Caco-2 (cell line): ENCODE measurements at regions not wholly inside any gene's neighbourhood (a gene's known extent, or its start where the extent isn't known, plus 50 kb on each side); places are given as distances from the start of the nearest gene placed in this dataset.
"Not testable (repeated sequence)": the region's sequence is repeated elsewhere in the genome, so short reads cannot be mapped to it uniquely, and the experiment has no call there.

Experiments used
- BruUV-seq: library from RNA; stranded (reverse); fragments of 400-500 nt; replicated peaks from 2 replicates; lab custom pipeline; 2021; lab: Mats Ljungman, UMichigan
- CTCF ChIA-PET: fragments of 300-600 bp; sonication (Branson Sonifier 250); formaldehyde crosslinking; loops from one replicate; lab custom pipeline; 2022; ENCODE audit warnings: antibody characterized with exemption; lab: Charles Lee
- POLR2A ChIA-PET: fragments of 300-600 bp; sonication (Branson Sonifier 250); formaldehyde crosslinking; loops from one replicate; lab custom pipeline; 2022; ENCODE audit warnings: antibody characterized with exemption; lab: Charles Lee
- DNase-seq, 2 experiments: peaks; one replicate each; pipeline versions ENCODE4 v3.0.0 to v3.0.0-alpha.2; 2020 to 2022
- H3K27me3 ChIP-seq: replicated peaks from 2 replicates; pipeline ENCODE4 v1.6.0; 2011; ENCODE audit warnings: low read length; ENCODE audit not compliant: control insufficient read depth, insufficient read depth
- H3K36me3 ChIP-seq: 2 replicates; pipeline ENCODE4 v1.5.1; 2011; ENCODE audit warnings: low read length; ENCODE audit not compliant: control insufficient read depth, insufficient read depth
- H3K4me1 ChIP-seq: fragments of 250-450 bp; sonication (Bioruptor Pico); 2 replicates; pipeline ENCODE4 v1.5.1; 2020; ENCODE audit warnings: mild to moderate bottlenecking
- H3K4me3 ChIP-seq: 2 replicates; pipeline ENCODE4 v1.5.1; 2011; ENCODE audit warnings: low read depth, mild to moderate bottlenecking, control low read depth, low read length
- H3K9me3 ChIP-seq: fragments of 250-450 bp; sonication (Bioruptor Pico); 2 replicates; pipeline ENCODE4 v1.5.1; 2020; ENCODE audit warnings: mild to moderate bottlenecking, moderate library complexity
- H3K27ac Mint-ChIP-seq: one replicate; pipeline ENCODE4 v1.8.0; 2022; ENCODE audit warnings: mixed read lengths; ENCODE audit not compliant: unreplicated experiment
- H3K27me3 Mint-ChIP-seq: one replicate; pipeline ENCODE4 v1.8.0; 2022; ENCODE audit warnings: mixed read lengths; ENCODE audit not compliant: insufficient read depth, unreplicated experiment
- H3K36me3 Mint-ChIP-seq: one replicate; pipeline ENCODE4 v1.8.0; 2022; ENCODE audit warnings: mild to moderate bottlenecking, mixed read lengths; ENCODE audit not compliant: insufficient read depth, unreplicated experiment
- H3K4me1 Mint-ChIP-seq: one replicate; pipeline ENCODE4 v1.8.0; 2022; ENCODE audit warnings: low read depth, mixed read lengths; ENCODE audit not compliant: unreplicated experiment
- H3K4me3 Mint-ChIP-seq: one replicate; pipeline ENCODE4 v1.8.0; 2022; ENCODE audit warnings: mild to moderate bottlenecking, moderate library complexity, mixed read lengths; ENCODE audit not compliant: unreplicated experiment
- H3K9me3 Mint-ChIP-seq: one replicate; pipeline ENCODE4 v1.8.0; 2022; ENCODE audit warnings: mixed read lengths; ENCODE audit not compliant: unreplicated experiment
- intact Hi-C: fragments of 100-400 bp; cut with micrococcal nuclease; formaldehyde crosslinking; loops from one replicate; pipeline ENCODE4 v1.10.0; 2022; ENCODE audit not compliant: unreplicated experiment
- TF ChIP-seq, protein P1 (sequence below), 2 experiments: fragments of 200-600 bp in 1 of 2; IDR thresholded peaks; 1 replicate in 1 of 2; 2 replicates in 1 of 2; pipeline versions ENCODE4 v1.5.1 to v1.8.0; 2011 to 2022; ENCODE audit warnings: antibody characterized with exemption in 1 of 2, control low read depth in 1 of 2, inconsistent platforms in 1 of 2, low read depth in 1 of 2, low read length in 1 of 2, mild to moderate bottlenecking in 1 of 2, moderate library complexity in 1 of 2; ENCODE audit not compliant: insufficient read depth in 1 of 2, severe bottlenecking in 1 of 2, unreplicated experiment in 1 of 2

DNA sequence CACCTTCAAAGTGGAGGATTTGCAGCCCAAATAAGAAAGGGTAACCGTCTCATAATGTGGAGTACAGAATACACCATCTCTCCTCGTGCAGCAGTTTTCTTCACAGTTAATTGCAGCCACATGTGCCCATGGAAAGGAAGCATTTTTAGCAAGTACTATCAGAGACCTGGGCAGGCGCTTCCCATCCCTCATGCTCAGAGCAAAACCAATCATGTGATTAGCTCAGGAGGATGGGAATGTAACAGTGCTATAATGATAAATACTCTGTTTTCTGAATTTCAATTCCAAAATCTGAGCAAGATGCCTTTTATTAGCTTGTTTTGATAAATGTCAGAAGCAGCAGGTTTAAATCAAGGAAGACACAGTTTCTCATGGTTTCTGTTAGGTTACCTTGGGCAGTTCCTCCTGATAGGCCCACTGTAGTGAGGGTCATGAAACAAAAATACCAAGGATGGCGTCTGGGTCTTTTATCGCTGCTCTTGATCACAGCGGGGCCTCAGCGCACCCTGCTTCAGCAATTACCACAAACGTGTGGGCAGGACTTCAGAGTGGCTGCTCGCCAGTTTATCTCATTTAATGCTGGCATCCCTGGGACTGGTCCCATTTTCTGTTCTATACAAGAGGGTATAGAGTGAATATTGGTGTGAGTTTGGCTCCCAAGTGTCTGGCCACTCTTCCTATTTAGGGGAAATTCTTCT, 92.6 kb upstream of the VGLL4 start:
- no peak for DNase-seq
- Mint-ChIP-seq H3K4me1 (peaks cover 8% of the 10 kb centered on the region), H3K4me3 (no peak overlapping the region), H3K36me3 (no peaks in the 10 kb centered on the region), H3K27me3 (no peaks in the 10 kb centered on the region), H3K9me3 (no peaks in the 10 kb centered on the region), H3K27ac (no peak overlapping the region)
- H3K27me3 ChIP-seq = no peaks in the 10 kb centered on the region
- ChIA-PET CTCF (no interaction called here), POLR2A (no interaction called here)
- no TSS peak for BruUV-seq
- intact Hi-C loops = loop anchor here (5.0 kb wide), 1 partner anchor 36 kb away; no protein-coding TSS in a partner anchor
- no peak overlapping the region for H3K4me3 ChIP-seq
- H3K9me3 ChIP-seq = no peaks in the 10 kb centered on the region
- TF ChIP-seq, protein P1, sequence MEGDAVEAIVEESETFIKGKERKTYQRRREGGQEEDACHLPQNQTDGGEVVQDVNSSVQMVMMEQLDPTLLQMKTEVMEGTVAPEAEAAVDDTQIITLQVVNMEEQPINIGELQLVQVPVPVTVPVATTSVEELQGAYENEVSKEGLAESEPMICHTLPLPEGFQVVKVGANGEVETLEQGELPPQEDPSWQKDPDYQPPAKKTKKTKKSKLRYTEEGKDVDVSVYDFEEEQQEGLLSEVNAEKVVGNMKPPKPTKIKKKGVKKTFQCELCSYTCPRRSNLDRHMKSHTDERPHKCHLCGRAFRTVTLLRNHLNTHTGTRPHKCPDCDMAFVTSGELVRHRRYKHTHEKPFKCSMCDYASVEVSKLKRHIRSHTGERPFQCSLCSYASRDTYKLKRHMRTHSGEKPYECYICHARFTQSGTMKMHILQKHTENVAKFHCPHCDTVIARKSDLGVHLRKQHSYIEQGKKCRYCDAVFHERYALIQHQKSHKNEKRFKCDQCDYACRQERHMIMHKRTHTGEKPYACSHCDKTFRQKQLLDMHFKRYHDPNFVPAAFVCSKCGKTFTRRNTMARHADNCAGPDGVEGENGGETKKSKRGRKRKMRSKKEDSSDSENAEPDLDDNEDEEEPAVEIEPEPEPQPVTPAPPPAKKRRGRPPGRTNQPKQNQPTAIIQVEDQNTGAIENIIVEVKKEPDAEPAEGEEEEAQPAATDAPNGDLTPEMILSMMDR (IDR thresholded peaks at IDR 0.05; ENCODE audit: insufficient read depth in 1 of 2, low read depth in 1 of 2, low read length in 1 of 2, severe bottlenecking in 1 of 2, unreplicated experiment in 1 of 2) = no peak
- no peaks in the 10 kb centered on the region for H3K36me3 ChIP-seq
- H3K4me1 ChIP-seq = no peaks in the 10 kb centered on the region

GRCh38 chr3:11735638-11736037, 91.9 kb upstream of the VGLL4 start:
- ChIA-PET POLR2A (no interaction called here), CTCF (no interaction called here)
- Mint-ChIP-seq H3K4me3 (no peak overlapping the region), H3K4me1 (peaks cover 8% of the 10 kb centered on the region), H3K27me3 (no peaks in the 10 kb centered on the region), H3K9me3 (no peaks in the 10 kb centered on the region), H3K36me3 (no peaks in the 10 kb centered on the region), H3K27ac (no peak overlapping the region)
- DNase-seq = no peak
- BruUV-seq = no TSS peak
- H3K4me1 ChIP-seq = no peaks in the 10 kb centered on the region
- H3K36me3 ChIP-seq = no peaks in the 10 kb centered on the region
- H3K27me3 ChIP-seq = no peaks in the 10 kb centered on the region
- no peak overlapping the region for H3K4me3 ChIP-seq
- TF ChIP-seq, protein P1 (IDR thresholded peaks at IDR 0.05; ENCODE audit: insufficient read depth in 1 of 2, low read depth in 1 of 2, low read length in 1 of 2, severe bottlenecking in 1 of 2, unreplicated experiment in 1 of 2) = no peak
- intact Hi-C loops = loop anchor here (5.0 kb wide), 1 partner anchor 37 kb away; no protein-coding TSS in a partner anchor
- no peaks in the 10 kb centered on the region for H3K9me3 ChIP-seq

DNA sequence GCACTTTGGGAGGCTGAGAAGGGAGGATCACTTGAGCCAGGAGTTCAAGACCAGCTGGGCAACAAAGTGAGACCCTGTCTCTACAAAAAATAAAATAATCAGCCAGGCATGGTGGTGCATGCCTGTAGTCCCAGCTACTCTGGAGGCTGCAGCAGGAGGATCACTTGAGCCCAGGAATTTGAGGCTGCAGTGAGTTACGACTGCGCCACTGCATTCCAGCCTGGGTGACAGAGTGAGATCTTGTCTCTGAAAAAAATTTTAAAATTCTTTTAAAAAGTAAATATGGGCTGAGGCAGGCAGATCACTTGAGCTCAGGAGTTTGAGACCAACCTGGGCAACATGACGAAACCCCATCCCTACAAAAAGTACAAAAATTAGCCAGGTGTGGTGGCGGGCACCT, 91.4 kb upstream of the VGLL4 start:
- H3K27me3 ChIP-seq, H3K36me3 ChIP-seq, BruUV-seq, H3K4me3 Mint-ChIP-seq, H3K27me3 Mint-ChIP-seq, POLR2A ChIA-PET, H3K9me3 ChIP-seq, H3K4me1 ChIP-seq, H3K4me1 Mint-ChIP-seq, H3K4me3 ChIP-seq, DNase-seq, H3K36me3 Mint-ChIP-seq, H3K9me3 Mint-ChIP-seq, H3K27ac Mint-ChIP-seq, CTCF ChIA-PET: not testable (repeated sequence)
- intact Hi-C loops = loop anchor here (5.0 kb wide), 1 partner anchor 37 kb away; no protein-coding TSS in a partner anchor
